ENCODE measurements at regions not wholly inside any gene's neighbourhood (a gene's known extent, or its start where the extent isn't known, plus 50 kb on each side); places are given as distances from the start of the nearest gene placed in this dataset.

GRCh38 chr9:100661668-100662067 lies 83.8 kb downstream of the CAVIN4 start:
- H3K4me1 ChIP-seq: no peaks in the 10 kb centered on the region
- intact Hi-C loops (cut with DNase I): no loop called here
- peaks cover 0 to 3% (median under 1%) of the 10 kb centered on the region in 4 donors for H3K27me3 ChIP-seq
- no peaks in the 10 kb centered on the region for H3K36me3 ChIP-seq
- TF ChIP-seq CTCF (IDR thresholded peaks at IDR 0.05) (no peak), POLR2AphosphoS5 (IDR thresholded peaks at IDR 0.05) (no peak), POLR2A (IDR thresholded peaks at IDR 0.05; ENCODE audit: low read depth) (no peak)
- DNase-seq (ENCODE audit: extremely low spot score): no peak
- WGBS: 67% methylated on average over 3 of the region's 3 CpGs
- H3K27ac ChIP-seq (replicated peaks in 1 of 4): no peak overlapping the region
- H3K4me3 ChIP-seq: no peak overlapping the region
- peaks cover 0 to 3% (median 0%) of the 10 kb centered on the region in 4 donors for H3K9me3 ChIP-seq

- H3K9me3 ChIP-seq: no peaks in the 10 kb centered on the region
- DNase-seq (ENCODE audit: extremely low spot score): no peak
- H3K36me3 ChIP-seq: no peaks in the 10 kb centered on the region
- H3K27me3 ChIP-seq: peaks cover 0 to 8% (median 3%) of the 10 kb centered on the region in 4 donors
- TF ChIP-seq CTCF (IDR thresholded peaks at IDR 0.05) (no peak), EP300 (IDR thresholded peaks at IDR 0.05) (no peak), POLR2AphosphoS5 (IDR thresholded peaks at IDR 0.05) (no peak)
- intact Hi-C loops (cut with DNase I): no loop called here
- no peak overlapping the region for H3K27ac ChIP-seq (replicated peaks in 1 of 4)
- WGBS: 40% methylated on average over 1 of the region's 1 CpG
- H3K4me3 ChIP-seq: no peak overlapping the region
- H3K4me1 ChIP-seq: no peaks in the 10 kb centered on the region
Observed at GRCh38 chr9:100662122-100662521, 84.2 kb downstream of the CAVIN4 start.

GRCh38 chr9:100667448-100667847 lies 89.6 kb downstream of the CAVIN4 start:
- no peak overlapping the region for H3K4me3 ChIP-seq
- H3K27ac ChIP-seq (replicated peaks in 1 of 4): no peak overlapping the region
- DNase-seq (ENCODE audit: extremely low spot score): no peak
- no peaks in the 10 kb centered on the region for H3K4me1 ChIP-seq
- H3K36me3 ChIP-seq: no peaks in the 10 kb centered on the region
- H3K27me3 ChIP-seq: peaks cover 0 to 17% (median 3%) of the 10 kb centered on the region in 4 donors
- TF ChIP-seq POLR2A (IDR thresholded peaks at IDR 0.05; ENCODE audit: low read depth) (no peak), CTCF (IDR thresholded peaks at IDR 0.05) (no peak), EP300 (IDR thresholded peaks at IDR 0.05) (no peak), POLR2AphosphoS5 (IDR thresholded peaks at IDR 0.05) (no peak)
- 71% methylated on average over 5 of the region's 5 CpGs for WGBS
- H3K9me3 ChIP-seq: no peaks in the 10 kb centered on the region
- intact Hi-C loops (cut with DNase I): no loop called here

- no peak overlapping the region for H3K4me3 ChIP-seq
- H3K4me1 ChIP-seq: no peaks in the 10 kb centered on the region
- peaks cover 0 to 17% (median 3%) of the 10 kb centered on the region in 4 donors for H3K27me3 ChIP-seq
- intact Hi-C loops (cut with DNase I): no loop called here
- no peak overlapping the region for H3K27ac ChIP-seq (replicated peaks in 1 of 4)
- no peaks in the 10 kb centered on the region for H3K36me3 ChIP-seq
- TF ChIP-seq POLR2AphosphoS5 (IDR thresholded peaks at IDR 0.05): no peak
- TF ChIP-seq CTCF (IDR thresholded peaks at IDR 0.05): no peak
- TF ChIP-seq POLR2A (IDR thresholded peaks at IDR 0.05; ENCODE audit: low read depth): no peak
- no peak for TF ChIP-seq EP300 (IDR thresholded peaks at IDR 0.05)
- DNase-seq (ENCODE audit: extremely low spot score): no peak
- 47% methylated on average over 3 of the region's 6 CpGs for WGBS
- H3K9me3 ChIP-seq: no peaks in the 10 kb centered on the region
Observed at GRCh38 chr9:100668024-100668423, 90.1 kb downstream of the CAVIN4 start.

- Histone ChIP-seq H3K27me3 (peaks cover 0 to 17% (median 3%) of the 10 kb centered on the region in 4 donors), H3K4me3 (no peak overlapping the region), H3K36me3 (no peaks in the 10 kb centered on the region), H3K9me3 (no peaks in the 10 kb centered on the region), H3K27ac (replicated peaks in 1 of 4) (no peak overlapping the region), H3K4me1 (no peaks in the 10 kb centered on the region)
- intact Hi-C loops (cut with DNase I): no loop called here
- WGBS: 56% methylated on average over 8 of the region's 8 CpGs
- DNase-seq (ENCODE audit: extremely low spot score): no peak
- no peak for TF ChIP-seq CTCF (IDR thresholded peaks at IDR 0.05)
- TF ChIP-seq POLR2AphosphoS5 (IDR thresholded peaks at IDR 0.05): no peak
- no peak for TF ChIP-seq POLR2A (IDR thresholded peaks at IDR 0.05; ENCODE audit: low read depth)
- TF ChIP-seq EP300 (IDR thresholded peaks at IDR 0.05): no peak
Observed at GRCh38 chr9:100669968-100670367, 92.1 kb downstream of the CAVIN4 start.

Measured in esophagus muscularis mucosa (tissue), 4 donors.